B cell (primary cell): ENCODE measurements at regions not wholly inside any gene's neighbourhood (a gene's known extent, or its start where the extent isn't known, plus 50 kb on each side); places are given as distances from the start of the nearest gene placed in this dataset.

Experiments
- ATAC-seq: fragments of 200-7000 bp; cut with Tn5 transposase; one replicate; pipeline ENCODE4 v1.10.0; 2021; ENCODE audit warnings: low read depth, mild to moderate bottlenecking, moderate number of reproducible peaks, moderate library complexity
- CTCF ChIA-PET: fragments of 350-600 bp; sonication (Branson Sonifier 250); formaldehyde crosslinking; loops from one replicate; lab custom pipeline; 2021; ENCODE audit warnings: antibody characterized with exemption, inconsistent platforms; lab: Charles Lee
- POLR2A ChIA-PET: fragments of 350-600 bp; sonication (Branson Sonifier 250); formaldehyde crosslinking; loops from one replicate; lab custom pipeline; 2021; ENCODE audit warnings: antibody characterized with exemption; lab: Charles Lee
- DNase-seq: peaks from one replicate; pipeline ENCODE4 v3.0.0; 2013
- H2AFZ ChIP-seq: 2 replicates; pipeline ENCODE4 v1.6.1; 2012; ENCODE audit warnings: mild to moderate bottlenecking, low read depth, low read length; ENCODE audit not compliant: insufficient read depth, poor library complexity, severe bottlenecking
- H3K27ac ChIP-seq, 2 donors: 1 replicate in 1 of 2; 2 replicates in 1 of 2; pipeline ENCODE4 v1.5.1; 2012 to 2013; ENCODE audit warnings: low read length in 2 of 2, mild to moderate bottlenecking in 2 of 2, moderate library complexity in 1 of 2
- H3K27me3 ChIP-seq, 4 experiments: fragments of 200-600 bp in 1 of 4; sonication (generic) in 1 of 4; replicated peaks in 1 of 4; 1 replicate in 2 of 4; 2 replicates in 2 of 4; pipeline versions ENCODE4 v1.6.1 to v1.7.0; 2013 to 2016; ENCODE audit warnings: low read length in 3 of 4, mild to moderate bottlenecking in 2 of 4, mixed read lengths in 1 of 4, moderate library complexity in 1 of 4; ENCODE audit not compliant: insufficient read depth in 4 of 4, control insufficient read depth in 3 of 4; ENCODE audit errors: control extremely low read depth in 1 of 4
- H3K36me3 ChIP-seq, 2 experiments: replicated peaks in 1 of 2; 1 replicate in 1 of 2; 2 replicates in 1 of 2; pipeline versions ENCODE4 v1.6.1 to v1.7.1; 2013; ENCODE audit warnings: low read length in 1 of 2; ENCODE audit not compliant: insufficient read depth in 2 of 2, control insufficient read depth in 1 of 2; ENCODE audit errors: control extremely low read depth in 1 of 2, extremely low read depth in 1 of 2
- H3K4me1 ChIP-seq, 2 donors: fragments of 200-600 bp in 1 of 2; sonication (generic) in 1 of 2; 1 replicate in 1 of 2; 2 replicates in 1 of 2; pipeline versions ENCODE4 v1.5.1 to v1.6.1; 2013 to 2017; ENCODE audit warnings: low read length in 2 of 2; ENCODE audit not compliant: control insufficient read depth in 2 of 2, insufficient read depth in 2 of 2
- H3K4me2 ChIP-seq: replicated peaks from 2 replicates; pipeline ENCODE3; 2012; ENCODE audit warnings: mild to moderate bottlenecking, low read depth, low read length; ENCODE audit not compliant: poor library complexity, severe bottlenecking
- H3K4me3 ChIP-seq, 5 experiments: fragments of 200-600 bp in 1 of 5; sonication (generic) in 1 of 5; 1 replicate in 3 of 5; 2 replicates in 2 of 5; pipeline versions ENCODE4 v1.5.1 to v1.7.0; 2011 to 2016; ENCODE audit warnings: low read length in 4 of 5, mild to moderate bottlenecking in 4 of 5, low read depth in 2 of 5, control low read depth in 1 of 5, moderate library complexity in 1 of 5; ENCODE audit not compliant: insufficient read depth in 1 of 5; ENCODE audit errors: control extremely low read depth in 1 of 5, extremely low read depth in 1 of 5
- H3K79me2 ChIP-seq: fragments of 200-600 bp; sonication (generic); one replicate; pipeline ENCODE4 v1.6.0; 2016; ENCODE audit warnings: low read length; ENCODE audit not compliant: control insufficient read depth, insufficient read depth
- H3K9ac ChIP-seq: fragments of 200-600 bp; sonication (generic); 2 replicates; pipeline ENCODE4 v1.6.1; 2017; ENCODE audit warnings: mild to moderate bottlenecking, low read length, moderate library complexity
- H3K9me3 ChIP-seq, 3 donors: one replicate each; pipeline versions ENCODE4 v1.6.1 to v1.7.1; 2013; ENCODE audit warnings: low read length in 2 of 3; ENCODE audit not compliant: control insufficient read depth in 2 of 3, insufficient read depth in 1 of 3; ENCODE audit errors: control extremely low read depth in 1 of 3
- H4K20me1 ChIP-seq: 2 replicates; pipeline ENCODE4 v1.6.0; 2012; ENCODE audit warnings: mild to moderate bottlenecking, low read length; ENCODE audit not compliant: insufficient read depth, control insufficient read depth, poor library complexity, severe bottlenecking
- H3K27ac Mint-ChIP-seq: one replicate; pipeline ENCODE4 v1.8.0; 2021; ENCODE audit warnings: mixed read lengths
- H3K27me3 Mint-ChIP-seq: one replicate; pipeline ENCODE4 v1.8.0; 2021; ENCODE audit warnings: mixed read lengths
- H3K4me1 Mint-ChIP-seq: one replicate; pipeline ENCODE4 v1.8.0; 2021; ENCODE audit warnings: mixed read lengths
- H3K4me3 Mint-ChIP-seq: one replicate; pipeline ENCODE4 v1.8.0; 2021; ENCODE audit warnings: mixed read lengths
- H3K9me3 Mint-ChIP-seq: one replicate; pipeline ENCODE4 v1.8.0; 2022; ENCODE audit warnings: mixed read lengths; ENCODE audit not compliant: insufficient read depth
- CTCF ChIP-seq: fragments of 200-600 bp; IDR thresholded peaks from one replicate; pipeline ENCODE4 v1.8.0; 2022; ENCODE audit warnings: antibody characterized with exemption, mild to moderate bottlenecking
- EZH2 ChIP-seq: IDR thresholded peaks from 2 replicates; pipeline ENCODE4 v1.6.1; 2012; ENCODE audit warnings: borderline replicate concordance, low read depth, mild to moderate bottlenecking, moderate library complexity, low read length; ENCODE audit not compliant: insufficient read depth, poor library complexity, severe bottlenecking
- WGBS: methylation state at CpG from one replicate; pipeline ENCODE4 v1.1.5; 2013; ENCODE audit warnings: missing lambda C conversion rate; ENCODE audit not compliant: insufficient coverage; 5-methylcytosine and 5-hydroxymethylcytosine counted together
- intact Hi-C: fragments of 100-400 bp; cut with micrococcal nuclease; formaldehyde crosslinking; loops from one replicate; pipeline ENCODE4 v1.10.0; 2022

GRCh38 chr15:38618242-38618955 lies 53.8 kb upstream of the RASGRP1 start:
- CTCF ChIA-PET = interaction anchor here (1.7 kb wide), 1 partner anchor 65 kb away, joined by 10 read pairs; no protein-coding TSS in a partner anchor
- Mint-ChIP-seq H3K27me3 (no peaks in the 10 kb centered on the region), H3K9me3 (no peaks in the 10 kb centered on the region), H3K27ac (no peak overlapping the region), H3K4me1 (peaks cover 20% of the 10 kb centered on the region), H3K4me3 (no peak overlapping the region)
- no peaks in the 10 kb centered on the region for H3K9me3 ChIP-seq
- no peak overlapping the region for H3K4me3 ChIP-seq
- H4K20me1 ChIP-seq = no peaks in the 10 kb centered on the region
- no peak overlapping the region for H3K27ac ChIP-seq
- WGBS = 100% methylated on average over 2 of the region's 4 CpGs
- H3K9ac ChIP-seq = no peak overlapping the region
- H3K27me3 ChIP-seq = no peaks in the 10 kb centered on the region
- H2AFZ ChIP-seq = no peak overlapping the region
- no peak overlapping the region for H3K4me2 ChIP-seq
- H3K79me2 ChIP-seq = no peaks in the 10 kb centered on the region
- peaks cover 12 to 18% of the 10 kb centered on the region in 2 donors for H3K4me1 ChIP-seq
- POLR2A ChIA-PET = no interaction called here
- no peak for TF ChIP-seq EZH2
- H3K36me3 ChIP-seq = no peaks in the 10 kb centered on the region
- intact Hi-C loops = no loop called here
- ATAC-seq (no peak), DNase-seq (no peak)

- no CpG with 5 or more reads among the region's 2 CpGs for WGBS
- H3K4me1 ChIP-seq = peaks cover 12 to 18% of the 10 kb centered on the region in 2 donors
- H3K4me2 ChIP-seq = no peak overlapping the region
- H3K4me1 Mint-ChIP-seq = peaks cover 20% of the 10 kb centered on the region
- no peaks in the 10 kb centered on the region for H3K9me3 Mint-ChIP-seq
- H3K27ac Mint-ChIP-seq = peak overlapping the region; percentile 47
- H3K27ac ChIP-seq = no peak overlapping the region
- no peaks in the 10 kb centered on the region for H4K20me1 ChIP-seq
- ATAC-seq = no peak
- no peak overlapping the region for H3K4me3 Mint-ChIP-seq
- no peak overlapping the region for H3K4me3 ChIP-seq
- no peak for DNase-seq
- TF ChIP-seq CTCF = no peak
- no peaks in the 10 kb centered on the region for H3K36me3 ChIP-seq
- no peaks in the 10 kb centered on the region for H3K27me3 Mint-ChIP-seq
- no peaks in the 10 kb centered on the region for H3K27me3 ChIP-seq
- no peaks in the 10 kb centered on the region for H3K79me2 ChIP-seq
- H3K9ac ChIP-seq = no peak overlapping the region
- ChIA-PET POLR2A (no interaction called here), CTCF (interaction anchor here (0.8 to 1.9 kb wide), 4 partner anchors 8 to 79 kb away, joined by 4 to 5 read pairs (median 4); no protein-coding TSS in a partner anchor)
- H3K9me3 ChIP-seq = no peaks in the 10 kb centered on the region
- H2AFZ ChIP-seq = no peak overlapping the region
- intact Hi-C loops = no loop called here
Measured at GRCh38 chr15:38620098-38620497, 55.5 kb upstream of the RASGRP1 start.
